PC-3 (cell line): ENCODE measurements at regions not wholly inside any gene's neighbourhood (a gene's known extent, or its start where the extent isn't known, plus 50 kb on each side); places are given as distances from the start of the nearest gene placed in this dataset.

Experiments used
- ATAC-seq: fragments of 200-7000 bp; cut with Tn5 transposase; 2 replicates; pipeline ENCODE4 v1.9.1; 2020; ENCODE audit warnings: mild to moderate bottlenecking, moderate library complexity
- BruUV-seq: library from RNA; stranded (reverse); fragments of 400-500 nt; replicated peaks from 2 replicates; lab custom pipeline; 2021; lab: Mats Ljungman, UMichigan
- CTCF ChIA-PET: fragments of 300-600 bp; sonication (Branson Sonifier 250); formaldehyde crosslinking; loops from one replicate; lab custom pipeline; 2022; ENCODE audit warnings: antibody characterized with exemption; lab: Charles Lee
- POLR2A ChIA-PET: fragments of 300-600 bp; sonication (Branson Sonifier 250); formaldehyde crosslinking; loops from one replicate; lab custom pipeline; 2022; ENCODE audit warnings: antibody characterized with exemption; ENCODE audit not compliant: unreplicated experiment; lab: Charles Lee
- DNase-seq: peaks from one replicate; pipeline ENCODE4 v3.0.0-alpha.2; 2015
- H2AFZ ChIP-seq: fragments of 300-600 bp; sonication (generic); 2 replicates; pipeline ENCODE4 v1.6.0; 2016; ENCODE audit warnings: antibody characterized with exemption, low read length
- H3F3A ChIP-seq: fragments of 300-600 bp; sonication (generic); one replicate; pipeline ENCODE4 v1.6.0; 2017; ENCODE audit warnings: antibody characterized with exemption, low read length, control low read depth, mild to moderate bottlenecking; ENCODE audit not compliant: unreplicated experiment
- H3K27ac ChIP-seq: fragments of 300-600 bp; sonication (generic); 2 replicates; pipeline ENCODE4 v1.5.1; 2016; ENCODE audit warnings: mild to moderate bottlenecking, low read length
- H3K27me3 ChIP-seq: fragments of 300-600 bp; sonication (generic); 2 replicates; pipeline ENCODE4 v1.6.1; 2016; ENCODE audit warnings: low read length, mixed read lengths
- H3K36me3 ChIP-seq: fragments of 300-600 bp; sonication (generic); 2 replicates; pipeline ENCODE4 v1.6.1; 2016; ENCODE audit warnings: low read depth, mixed run types, low read length, mixed read lengths
- H3K4me1 ChIP-seq: fragments of 300-600 bp; sonication (generic); 2 replicates; pipeline ENCODE4 v1.5.1; 2016; ENCODE audit warnings: low read length; ENCODE audit not compliant: insufficient read depth
- H3K4me2 ChIP-seq: fragments of 300-600 bp; sonication (generic); 2 replicates; pipeline ENCODE4 v1.6.0; 2016; ENCODE audit warnings: low read length
- H3K4me3 ChIP-seq: fragments of 300-600 bp; sonication (generic); 2 replicates; pipeline ENCODE4 v1.5.1; 2016; ENCODE audit warnings: mild to moderate bottlenecking, low read length, mixed read lengths
- H3K79me2 ChIP-seq: fragments of 300-600 bp; sonication (generic); 2 replicates; pipeline ENCODE4 v1.6.1; 2017; ENCODE audit warnings: low read length, mixed read lengths
- H3K9ac ChIP-seq: fragments of 300-600 bp; sonication (generic); 2 replicates; pipeline ENCODE4 v1.6.0; 2016; ENCODE audit warnings: mild to moderate bottlenecking, low read length
- H3K9me2 ChIP-seq: fragments of 300-600 bp; sonication (generic); replicated peaks from 2 replicates; pipeline ENCODE4 v1.6.1; 2016; ENCODE audit warnings: mixed run types, low read length, mixed read lengths
- H3K9me3 ChIP-seq: fragments of 300-600 bp; sonication (generic); 2 replicates; pipeline ENCODE4 v1.6.1; 2016; ENCODE audit warnings: low read length, mixed read lengths
- H4K20me1 ChIP-seq: fragments of 300-600 bp; sonication (generic); 2 replicates; pipeline ENCODE4 v1.6.1; 2016; ENCODE audit warnings: low read length, mixed read lengths
- CTCF ChIP-seq: fragments of 300-600 bp; sonication (generic); conservative IDR thresholded peaks from 2 replicates; pipeline ENCODE4 v1.5.1; 2017; ENCODE audit warnings: antibody characterized with exemption, low read depth, mild to moderate bottlenecking, low read length
- EZH2 ChIP-seq: fragments of 300-600 bp; sonication (generic); IDR thresholded peaks from one replicate; pipeline ENCODE4 v1.6.1; 2017; ENCODE audit warnings: antibody characterized with exemption, mild to moderate bottlenecking, low read length; ENCODE audit not compliant: unreplicated experiment
- EZH2phosphoT487 ChIP-seq: fragments of 300-600 bp; sonication (generic); IDR thresholded peaks from 2 replicates; pipeline ENCODE4 v1.6.1; 2018; ENCODE audit warnings: mild to moderate bottlenecking, antibody characterized with exemption, low read length, borderline replicate concordance
- intact Hi-C: fragments of 100-400 bp; cut with micrococcal nuclease; formaldehyde crosslinking; loops from 2 replicates; pipeline ENCODE4 v1.9.0; 2023

GRCh38 chr5:114311281-114311680, 50.6 kb upstream of the KCNN2 start:
- no peaks in the 10 kb centered on the region for H3F3A ChIP-seq
- CTCF ChIA-PET = no interaction called here
- intact Hi-C loops = no loop called here
- no peak for TF ChIP-seq EZH2
- TF ChIP-seq CTCF = no peak
- no peak for TF ChIP-seq EZH2phosphoT487
- H3K27me3 ChIP-seq = no peaks in the 10 kb centered on the region
- no peak overlapping the region for H3K9ac ChIP-seq
- DNase-seq (no peak), ATAC-seq (no peak)
- H3K4me1 ChIP-seq = no peaks in the 10 kb centered on the region
- H3K4me2 ChIP-seq = no peak overlapping the region
- no peaks in the 10 kb centered on the region for H3K36me3 ChIP-seq
- H3K9me3 ChIP-seq = no peaks in the 10 kb centered on the region
- POLR2A ChIA-PET = no interaction called here
- H3K27ac ChIP-seq = no peak overlapping the region
- no TSS peak for BruUV-seq
- no peaks in the 10 kb centered on the region for H3K9me2 ChIP-seq
- H3K79me2 ChIP-seq = no peaks in the 10 kb centered on the region
- H3K4me3 ChIP-seq = no peak overlapping the region
- no peaks in the 10 kb centered on the region for H4K20me1 ChIP-seq
- H2AFZ ChIP-seq = no peak overlapping the region

- Histone ChIP-seq H3K4me3 (no peak overlapping the region), H3F3A (no peaks in the 10 kb centered on the region), H3K9me2 (no peaks in the 10 kb centered on the region), H4K20me1 (no peaks in the 10 kb centered on the region), H3K27ac (no peak overlapping the region), H3K9me3 (no peaks in the 10 kb centered on the region), H3K79me2 (no peaks in the 10 kb centered on the region), H3K9ac (no peak overlapping the region), H2AFZ (no peak overlapping the region), H3K27me3 (no peaks in the 10 kb centered on the region), H3K4me1 (no peaks in the 10 kb centered on the region), H3K4me2 (no peak overlapping the region), H3K36me3 (no peaks in the 10 kb centered on the region)
- CTCF ChIA-PET = no interaction called here
- no peak for DNase-seq
- no TSS peak for BruUV-seq
- intact Hi-C loops = no loop called here
- ATAC-seq = no peak
- TF ChIP-seq EZH2 (no peak), EZH2phosphoT487 (no peak), CTCF (no peak)
- POLR2A ChIA-PET = no interaction called here
Observed at GRCh38 chr5:114311968-114312367, 49.9 kb upstream of the KCNN2 start.
